HG02981 (cell line): ENCODE measurements at regions not wholly inside any gene's neighbourhood (a gene's known extent, or its start where the extent isn't known, plus 50 kb on each side); places are given as distances from the start of the nearest gene placed in this dataset.

Experiments
- ATAC-seq: cut with Tn5 transposase; IDR thresholded peaks from one replicate; pipeline ENCODE4 v1.9.1; 2021; ENCODE audit warnings: mild to moderate bottlenecking, moderate library complexity; ENCODE audit not compliant: unreplicated experiment

GRCh38 chr5:54721951-54722654 is 204.5 kb downstream of the SNX18 start:
- no peak for ATAC-seq

GRCh38 chr5:54721116-54721515 is 203.6 kb downstream of the SNX18 start:
- ATAC-seq: no peak

DNA sequence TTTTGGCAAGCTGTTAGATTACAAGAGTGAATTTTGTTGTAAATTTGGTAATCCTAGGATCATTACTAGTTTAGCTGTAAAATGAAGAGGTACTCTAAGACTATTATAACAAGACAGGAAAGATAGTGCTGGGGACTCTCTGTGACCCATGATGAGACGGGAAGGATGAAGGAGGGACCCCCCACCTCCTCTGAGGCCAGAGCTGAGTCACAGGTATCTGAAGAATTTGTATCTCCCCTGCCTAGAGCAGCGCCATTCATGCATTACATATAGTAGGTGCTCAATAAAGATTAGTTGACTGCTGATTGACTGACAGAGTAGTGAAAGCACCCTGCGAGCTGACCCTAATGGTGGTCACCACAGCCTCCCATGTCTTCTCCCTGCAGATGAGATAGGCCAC is 202.8 kb downstream of the SNX18 start:
- ATAC-seq: no peak

DNA sequence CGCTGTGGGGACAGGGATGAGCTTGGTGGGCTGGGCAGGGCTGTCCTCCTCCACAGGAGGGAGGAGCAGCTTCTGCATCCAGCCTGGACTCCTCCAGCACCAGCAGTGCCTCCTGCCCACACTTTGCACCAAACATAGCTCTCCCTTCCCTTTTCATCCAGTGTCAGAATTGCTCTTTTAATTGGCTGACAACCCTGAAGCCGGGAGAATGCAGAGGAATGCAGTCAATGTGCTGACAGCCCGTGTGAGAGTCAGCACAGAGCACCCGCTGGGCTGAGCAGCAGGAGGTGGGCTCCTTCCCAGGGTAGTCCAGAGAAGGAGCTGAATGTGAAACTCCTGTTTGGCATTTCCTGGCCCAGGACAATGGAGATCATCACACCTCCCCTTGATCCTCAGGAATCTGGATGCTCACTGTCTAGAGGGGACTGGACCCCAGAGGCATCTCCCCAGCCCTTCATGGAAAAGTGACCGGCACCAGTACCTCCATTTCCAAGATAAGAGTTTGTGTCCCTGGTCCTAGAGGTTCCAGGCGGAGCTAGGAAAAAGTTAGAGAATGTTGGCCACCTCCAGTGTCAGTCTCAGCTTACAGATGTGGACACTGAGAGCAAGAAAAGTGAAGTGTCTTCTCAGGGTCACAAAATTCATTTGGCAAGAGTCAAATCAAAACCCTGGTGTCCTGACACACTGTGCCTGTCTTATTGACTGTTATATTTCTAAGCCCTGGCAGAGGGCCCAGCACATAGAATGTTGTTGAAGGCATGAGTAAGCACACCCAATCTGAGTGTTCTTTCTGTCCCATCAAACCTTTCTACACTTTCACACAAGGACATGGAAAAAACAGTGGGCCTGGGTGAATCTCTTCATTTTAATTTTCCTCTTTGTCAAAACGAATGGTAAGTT is 202.1 kb downstream of the SNX18 start:
- ATAC-seq: no peak

DNA sequence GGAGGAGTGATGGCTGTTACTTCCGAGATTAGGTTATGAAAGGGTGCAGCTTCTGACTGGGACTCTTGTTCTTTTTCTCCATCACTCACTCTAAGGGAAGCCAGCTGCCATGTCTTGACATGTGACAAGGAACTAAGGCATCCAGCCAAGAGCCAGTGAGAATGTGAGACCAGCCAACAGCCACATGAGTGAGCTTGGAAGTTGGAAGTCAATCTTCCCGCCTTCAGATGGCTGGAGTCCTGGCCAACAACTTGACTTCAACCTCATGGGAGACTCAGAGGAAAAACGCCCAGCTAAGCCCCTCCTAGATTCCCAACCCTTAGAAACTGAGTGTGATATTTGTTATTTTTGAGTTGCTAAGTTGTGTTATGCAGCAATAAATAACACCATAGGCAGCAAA is 201.1 kb downstream of the SNX18 start:
- ATAC-seq: no peak

DNA sequence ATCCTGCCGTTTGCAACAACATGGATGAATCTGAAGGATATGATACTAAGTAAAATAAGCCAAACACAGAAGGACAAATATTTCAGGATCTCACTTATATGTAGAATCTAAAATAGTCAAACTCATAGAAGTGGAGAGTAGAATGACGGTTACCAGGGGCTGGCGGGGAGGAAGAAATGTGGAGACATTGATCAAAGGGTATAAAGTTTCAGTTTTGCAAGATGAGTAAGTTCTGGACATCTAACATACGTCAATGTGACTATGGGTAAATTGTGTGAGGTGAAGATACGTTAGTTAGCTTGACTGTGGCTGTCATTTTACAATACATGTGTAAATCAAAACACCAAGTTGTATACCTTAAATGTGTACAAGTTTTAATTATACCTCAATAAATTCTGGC is 200.3 kb downstream of the SNX18 start:
- no peak for ATAC-seq

- ATAC-seq: no peak
Observed at GRCh38 chr5:54717459-54717858, 199.9 kb downstream of the SNX18 start.

DNA sequence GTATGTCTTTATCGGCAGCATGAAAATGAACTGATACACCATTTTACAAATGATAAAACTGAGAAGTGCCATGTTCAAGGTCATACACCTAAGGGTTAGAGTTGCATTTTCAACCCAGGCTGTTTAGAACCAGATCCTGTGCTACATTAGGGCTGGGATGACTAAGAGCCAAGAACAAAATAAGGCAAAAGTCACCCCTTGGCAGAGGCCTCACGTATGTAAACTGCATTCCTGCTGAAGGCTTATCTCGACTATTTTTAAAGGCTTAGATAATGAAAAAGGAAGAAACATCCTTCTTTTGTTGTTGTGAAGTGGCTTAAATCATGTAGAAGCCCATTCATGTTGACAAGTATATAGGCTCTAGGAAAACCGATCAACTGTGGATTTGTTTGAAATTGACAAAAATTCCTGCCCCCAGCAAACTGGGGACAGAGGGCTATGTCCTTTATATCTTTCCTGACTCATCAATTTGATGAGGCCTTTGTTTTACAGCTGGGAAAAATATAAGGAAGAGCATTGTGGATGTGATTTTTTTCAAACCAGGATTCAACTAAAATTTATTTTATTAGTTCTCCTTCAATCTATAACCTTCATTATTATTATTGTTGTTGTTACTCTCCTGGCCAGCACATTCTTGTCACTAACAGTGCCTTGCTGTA is 196.5 kb downstream of the SNX18 start:
- no peak for ATAC-seq

DNA sequence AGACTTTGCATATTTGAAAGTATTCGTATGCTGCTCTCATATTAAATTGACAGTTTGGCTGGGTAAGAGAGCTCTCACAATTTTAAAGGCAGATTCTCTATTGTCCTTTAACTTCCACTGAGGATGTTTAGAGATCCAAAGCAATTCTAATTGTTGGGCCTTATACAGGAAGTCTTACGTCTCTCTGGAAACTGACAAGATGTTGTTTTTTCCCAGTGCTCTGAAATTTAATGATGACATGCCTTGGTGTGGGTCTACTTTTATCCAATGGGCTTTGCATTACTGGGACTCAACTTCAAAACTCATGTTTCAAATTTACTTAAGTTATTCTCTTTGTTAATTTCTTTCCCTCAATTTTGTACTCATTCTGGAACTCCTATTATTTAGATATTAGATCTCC is 191.5 kb downstream of the SNX18 start:
- no peak for ATAC-seq

DNA sequence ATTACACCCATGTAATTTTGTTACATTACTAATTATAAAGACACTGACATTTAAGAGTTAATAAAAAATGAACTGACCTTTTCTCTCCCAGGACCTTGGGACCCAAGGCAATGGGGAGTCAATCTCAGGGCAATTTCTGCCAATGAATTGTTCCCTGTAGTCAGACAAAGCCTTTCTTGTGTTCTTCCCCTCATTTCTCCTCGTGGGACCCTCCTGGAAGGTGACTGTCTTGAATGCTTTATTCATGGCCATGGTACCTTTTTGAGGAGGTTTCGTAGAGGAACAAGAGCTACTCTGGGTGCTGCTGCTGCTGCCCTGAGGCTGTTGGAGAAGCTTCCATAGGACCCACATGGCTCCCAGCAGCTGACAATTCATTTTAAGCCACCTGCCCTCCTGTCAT is 190.3 kb downstream of the SNX18 start:
- no peak for ATAC-seq

GRCh38 chr5:54705994-54706653 is 188.6 kb downstream of the SNX18 start:
- no peak for ATAC-seq

- no peak for ATAC-seq
Observed at GRCh38 chr5:54704825-54705224, 187.3 kb downstream of the SNX18 start.

GRCh38 chr5:54704333-54704732 is 186.8 kb downstream of the SNX18 start:
- no peak for ATAC-seq

DNA sequence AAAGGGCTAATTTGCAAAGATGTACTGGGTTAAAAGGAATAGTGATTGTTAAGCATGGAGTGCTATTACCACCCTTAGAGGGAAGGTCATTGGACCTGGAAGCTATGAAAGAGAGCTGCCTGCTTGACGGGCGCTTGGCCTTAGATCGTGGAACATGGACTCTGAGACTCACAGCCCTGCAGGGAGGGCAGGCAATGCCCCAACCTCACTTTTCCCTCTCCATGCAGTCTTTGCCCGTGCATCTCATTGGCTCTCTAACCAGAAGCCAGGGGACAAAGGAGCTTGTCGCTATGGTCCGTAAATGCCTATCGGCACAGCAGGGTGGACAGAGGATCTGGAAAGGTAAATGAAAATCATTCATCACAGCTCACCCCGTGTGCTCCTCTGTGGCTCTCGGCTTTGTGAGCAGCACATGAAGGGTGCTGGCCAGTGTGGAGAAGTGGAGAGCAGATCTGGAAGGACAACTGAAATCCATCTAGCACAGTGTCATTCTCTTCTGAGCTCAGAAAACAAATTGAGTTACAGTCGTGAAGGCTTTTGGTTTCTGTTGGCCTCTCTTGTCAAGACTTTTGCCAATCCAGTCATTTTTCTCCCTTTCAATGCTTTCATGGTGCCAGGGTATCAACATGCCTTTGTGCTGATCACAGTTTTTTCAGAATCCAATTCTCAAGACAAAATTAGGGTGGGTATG is 186.2 kb downstream of the SNX18 start:
- no peak for ATAC-seq

DNA sequence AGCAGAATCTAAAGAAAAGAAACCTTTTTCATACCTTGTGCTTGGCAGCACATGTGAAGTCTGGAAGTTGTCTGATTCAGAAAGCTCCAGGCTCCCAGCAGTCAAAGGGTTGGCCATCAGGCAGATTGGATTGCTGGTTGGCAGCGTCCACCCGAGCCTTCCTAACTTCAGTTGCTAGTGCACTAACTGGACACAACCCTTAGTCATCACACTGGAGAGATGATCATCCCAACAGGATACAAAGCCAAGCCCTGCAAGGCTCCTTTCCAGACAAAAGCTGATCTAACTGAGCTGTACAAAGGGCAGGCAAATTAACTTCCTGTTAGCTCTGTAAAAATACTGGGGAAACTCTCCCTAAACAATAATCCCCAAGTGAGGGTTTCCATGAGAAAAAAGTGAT is 185.6 kb downstream of the SNX18 start:
- no peak for ATAC-seq

DNA sequence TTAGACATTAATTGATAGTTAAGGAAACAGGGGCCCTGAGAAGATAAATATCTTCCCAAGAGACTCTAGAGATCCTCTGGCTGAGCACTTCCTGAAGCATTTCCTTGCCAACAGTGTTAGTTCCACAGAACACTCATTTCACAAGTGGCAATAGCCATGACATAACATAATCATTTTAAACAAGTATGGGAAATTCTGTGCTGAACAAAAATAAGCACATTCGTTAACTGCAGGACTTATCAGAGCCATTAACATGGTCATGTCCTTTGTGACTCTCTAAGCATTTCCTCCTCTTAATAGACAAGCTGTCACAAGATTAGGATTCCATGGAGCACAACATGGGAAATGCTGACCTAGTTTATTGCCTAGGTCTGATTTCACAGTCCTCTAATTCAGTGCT is 184.9 kb downstream of the SNX18 start:
- ATAC-seq: no peak

- ATAC-seq: no peak
Observed at GRCh38 chr5:54700986-54701578, 183.5 kb downstream of the SNX18 start.

GRCh38 chr5:54696931-54697330 is 179.4 kb downstream of the SNX18 start:
- ATAC-seq: no peak

DNA sequence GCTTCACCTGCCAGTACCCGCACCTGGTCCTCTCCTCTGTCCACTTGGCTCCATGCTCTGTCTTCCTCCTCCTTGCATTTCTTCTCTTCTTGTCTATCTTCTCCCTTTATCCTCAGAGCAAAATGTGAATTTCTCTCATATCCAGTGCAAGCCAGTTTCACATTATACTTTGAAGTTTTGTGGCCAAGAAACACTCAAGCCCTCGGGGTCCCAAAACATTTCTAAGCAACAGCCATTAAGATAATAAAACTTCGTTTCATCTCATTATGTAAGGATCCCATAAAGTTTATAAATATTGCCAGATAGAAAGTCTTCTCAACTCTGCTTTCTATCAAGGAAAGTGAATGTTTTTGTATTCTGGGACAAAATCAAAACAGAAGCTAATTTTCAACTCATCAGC is 178.8 kb downstream of the SNX18 start:
- ATAC-seq: no peak
